Endothelial cell of umbilical vein (primary cell): ENCODE measurements at regions not wholly inside any gene's neighbourhood (a gene's known extent, or its start where the extent isn't known, plus 50 kb on each side); places are given as distances from the start of the nearest gene placed in this dataset.

ENCODE experiments used
- BruUV-seq: library from RNA; stranded (reverse); fragments of 400-500 nt; replicated peaks from 2 replicates; lab custom pipeline; 2021; lab: Mats Ljungman, UMichigan
- CTCF ChIA-PET: fragments of 300-600, 350-600 bp; sonication (Branson Sonifier 250); formaldehyde crosslinking; loops from one replicate; lab custom pipeline; 2021; ENCODE audit warnings: antibody characterized with exemption, inconsistent platforms; lab: Charles Lee
- POLR2A ChIA-PET: fragments of 300-600, 350-600 bp; sonication (Branson Sonifier 250); formaldehyde crosslinking; loops from one replicate; lab custom pipeline; 2021; ENCODE audit warnings: antibody characterized with exemption, inconsistent platforms; lab: Charles Lee
- DNase-seq: peaks from one replicate; pipeline ENCODE4 v3.0.0-alpha.2; 2011; ENCODE audit warnings: low read depth, low spot score
- FAIRE-seq: peaks from 2 replicates; lab custom pipeline; 2011; peaks lifted over from hg19 to GRCh38; lab: Jason Lieb, UNC
- H2AFZ ChIP-seq: 2 replicates; pipeline ENCODE4 v1.6.0; 2012; ENCODE audit warnings: low read depth, low read length, control low read depth, inconsistent platforms
- H3K27ac ChIP-seq: 2 replicates; pipeline ENCODE4 v1.5.1; 2011; ENCODE audit warnings: low read depth, mild to moderate bottlenecking, control low read depth, low read length, moderate library complexity; ENCODE audit not compliant: insufficient read depth
- H3K27me3 ChIP-seq, 2 experiments: 2 replicates each; pipeline versions ENCODE4 v1.6.0 to v1.6.1; 2011; ENCODE audit warnings: low read length in 2 of 2, mixed read lengths in 1 of 2; ENCODE audit not compliant: control insufficient read depth in 2 of 2, insufficient read depth in 2 of 2
- H3K36me3 ChIP-seq, 2 experiments: 2 replicates in 1 of 2; 3 replicates in 1 of 2; pipeline ENCODE4 v1.5.1; 2011; ENCODE audit warnings: low read length in 2 of 2, mild to moderate bottlenecking in 1 of 2, moderate library complexity in 1 of 2; ENCODE audit not compliant: control insufficient read depth in 2 of 2, insufficient read depth in 2 of 2; ENCODE audit errors: extremely low read depth in 1 of 2
- H3K4me1 ChIP-seq: 3 replicates; pipeline ENCODE4 v1.5.1; 2011; ENCODE audit warnings: mild to moderate bottlenecking, low read length; ENCODE audit not compliant: control insufficient read depth, insufficient read depth; ENCODE audit errors: extremely low read depth
- H3K4me2 ChIP-seq: 2 replicates; pipeline ENCODE4 v1.6.1; 2011; ENCODE audit warnings: low read length, control low read depth, mixed read lengths; ENCODE audit not compliant: insufficient read depth
- H3K4me3 ChIP-seq, 3 experiments: fragments of 200-600 bp in 1 of 3; sonication (generic), shearing (Covaris generic) in 1 of 3; replicated peaks in 1 of 3; 2 replicates each; pipeline ENCODE4 v1.5.1; 2011 to 2016; ENCODE audit warnings: control low read depth in 3 of 3, low read length in 3 of 3, mild to moderate bottlenecking in 2 of 3, inconsistent platforms in 1 of 3, low read depth in 1 of 3, moderate library complexity in 1 of 3; ENCODE audit not compliant: insufficient read depth in 1 of 3
- H3K79me2 ChIP-seq: 2 replicates; pipeline ENCODE4 v1.6.0; 2012; ENCODE audit warnings: low read length, inconsistent platforms; ENCODE audit not compliant: control insufficient read depth, insufficient read depth
- H3K9ac ChIP-seq: replicated peaks from 2 replicates; pipeline ENCODE3; 2011; ENCODE audit warnings: low read length, control low read depth; ENCODE audit not compliant: insufficient read depth; ENCODE audit errors: extremely low read depth
- H3K9me1 ChIP-seq: replicated peaks from 3 replicates; pipeline ENCODE4 v1.6.0; 2011; ENCODE audit warnings: mild to moderate bottlenecking, low read length; ENCODE audit not compliant: control insufficient read depth, insufficient read depth; ENCODE audit errors: extremely low read depth
- H3K9me3 ChIP-seq: replicated peaks from 2 replicates; pipeline ENCODE4 v1.5.1; 2012; ENCODE audit warnings: low read length, inconsistent platforms; ENCODE audit not compliant: control insufficient read depth, insufficient read depth
- H4K20me1 ChIP-seq: replicated peaks from 2 replicates; pipeline ENCODE3; 2011; ENCODE audit warnings: mild to moderate bottlenecking, low read length; ENCODE audit not compliant: control insufficient read depth, insufficient read depth; ENCODE audit errors: extremely low read depth
- CTCF ChIP-seq, 2 donors: IDR thresholded peaks; 1 replicate in 1 of 2; 2 replicates in 1 of 2; pipeline ENCODE4 v1.5.1; 2011; ENCODE audit warnings: low read length in 2 of 2, mild to moderate bottlenecking in 2 of 2, moderate library complexity in 2 of 2, control low read depth in 1 of 2, inconsistent platforms in 1 of 2, low read depth in 1 of 2; ENCODE audit not compliant: insufficient read depth in 1 of 2; ENCODE audit errors: extremely low read depth in 1 of 2
- EZH2 ChIP-seq: IDR thresholded peaks from 2 replicates; pipeline ENCODE4 v1.6.1; 2012; ENCODE audit warnings: borderline replicate concordance, low read depth, mild to moderate bottlenecking, moderate library complexity, low read length, inconsistent platforms; ENCODE audit not compliant: severe bottlenecking
- FOS ChIP-seq: IDR thresholded peaks from 2 replicates; pipeline ENCODE4 v1.6.1; 2011; ENCODE audit warnings: mild to moderate bottlenecking, low read length, moderate library complexity, borderline replicate concordance; ENCODE audit not compliant: insufficient read depth
- GATA2 ChIP-seq: IDR thresholded peaks from 2 replicates; pipeline ENCODE4 v1.7.0; 2011; ENCODE audit warnings: low read depth, mild to moderate bottlenecking, moderate library complexity, mixed read lengths, low read length; ENCODE audit not compliant: insufficient read length, insufficient read depth
- JUN ChIP-seq: IDR thresholded peaks from 2 replicates; pipeline ENCODE4 v1.6.1; 2011; ENCODE audit warnings: borderline replicate concordance, low read depth; ENCODE audit not compliant: insufficient read length, insufficient read depth
- MYC ChIP-seq: IDR thresholded peaks from one replicate; pipeline ENCODE4 v1.6.1; 2011; ENCODE audit warnings: mild to moderate bottlenecking, low read depth, low read length
- POLR2A ChIP-seq: IDR thresholded peaks from 2 replicates; pipeline ENCODE4 v1.6.1; 2012; ENCODE audit warnings: low read depth, mild to moderate bottlenecking, control low read depth, low read length
- POLR2AphosphoS5 ChIP-seq: IDR thresholded peaks from 2 replicates; pipeline ENCODE4 v1.6.1; 2012; ENCODE audit warnings: low read depth, mild to moderate bottlenecking, control low read depth, low read length, moderate library complexity; ENCODE audit not compliant: insufficient read depth
- dilution Hi-C: fragments of 300-500 bp; cut with MboI; formaldehyde crosslinking; loops from one replicate; pipeline ENCODE4 v1.15.0; 2019; ENCODE audit warnings: low sequenced_read_pairs; ENCODE audit not compliant: extremely low pct_ligation_motif_present
- intact Hi-C: fragments of 100-400 bp; cut with micrococcal nuclease; formaldehyde crosslinking; loops from one replicate; pipeline ENCODE4 v1.10.0; 2022

DNA sequence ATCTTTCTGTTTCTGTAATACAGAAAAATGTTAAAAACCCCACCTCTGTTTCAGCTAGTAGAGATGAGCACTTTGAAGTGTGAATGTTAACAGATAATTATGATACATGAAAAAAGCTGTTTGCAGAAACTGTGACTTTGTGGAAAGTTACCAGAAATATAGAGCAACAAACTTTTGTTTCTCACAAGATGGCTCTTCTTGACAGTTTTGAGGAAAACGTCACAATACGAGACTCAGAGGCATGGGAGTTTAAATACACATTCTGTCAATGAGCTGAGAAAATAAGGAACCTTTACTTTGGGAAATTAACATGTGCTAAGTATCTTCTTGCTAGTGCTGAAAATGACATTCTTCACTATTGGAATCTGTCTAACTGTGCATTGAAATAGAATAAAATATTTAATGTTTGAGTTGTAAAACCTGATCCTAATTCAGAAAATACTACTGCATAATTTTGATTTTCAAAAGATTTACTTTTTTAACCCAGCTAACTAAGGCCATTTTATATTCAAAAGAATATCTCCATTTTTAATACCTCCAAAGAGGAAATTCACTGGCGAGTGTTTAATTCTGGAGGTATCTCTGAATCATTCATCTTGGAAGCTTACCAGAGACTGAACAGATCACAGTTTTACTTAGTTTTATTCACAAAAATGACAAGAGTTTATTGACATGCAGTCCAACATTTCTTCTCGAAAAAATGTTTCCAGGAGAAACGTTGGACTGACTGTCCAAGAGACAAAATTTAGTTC lies 308.9 kb upstream of the LRFN5 start:
- ChIA-PET POLR2A (no interaction called here), CTCF (no interaction called here)

GRCh38 chr14:41295734-41296133 lies 310.9 kb upstream of the LRFN5 start:
- Histone ChIP-seq H3K27me3 (no peaks in the 10 kb centered on the region), H3K9ac (no peak overlapping the region), H3K36me3 (no peaks in the 10 kb centered on the region), H3K4me1 (no peaks in the 10 kb centered on the region), H3K4me2 (no peak overlapping the region), H3K9me1 (no peaks in the 10 kb centered on the region), H3K4me3 (no peak overlapping the region), H3K9me3 (peaks cover 3% of the 10 kb centered on the region), H2AFZ (no peak overlapping the region), H4K20me1 (no peaks in the 10 kb centered on the region), H3K27ac (no peak overlapping the region), H3K79me2 (no peaks in the 10 kb centered on the region)
- intact Hi-C loops (no loop called here), dilution Hi-C loops (no loop called here)
- no TSS peak for BruUV-seq
- FAIRE-seq (no peak), DNase-seq (no peak)
- CTCF ChIA-PET = no interaction called here
- no peak for TF ChIP-seq POLR2A
- no peak for TF ChIP-seq MYC
- no peak for TF ChIP-seq FOS
- no peak for TF ChIP-seq GATA2
- no peak for TF ChIP-seq POLR2AphosphoS5
- TF ChIP-seq EZH2 = no peak
- TF ChIP-seq JUN = no peak
- TF ChIP-seq CTCF (IDR thresholded peaks at IDR 0.05; ENCODE audit: extremely low read depth in 1 of 2, insufficient read depth in 1 of 2, low read depth in 1 of 2, low read length in 2 of 2) = no peak
- POLR2A ChIA-PET = no interaction called here

More for the DNA sequence above, 308.9 kb upstream of the LRFN5 start:
- Histone ChIP-seq H3K4me3 (no peak overlapping the region), H3K4me1 (no peaks in the 10 kb centered on the region), H3K4me2 (no peak overlapping the region), H3K9me1 (no peaks in the 10 kb centered on the region), H2AFZ (no peak overlapping the region), H3K36me3 (no peaks in the 10 kb centered on the region), H3K27ac (no peak overlapping the region), H3K79me2 (no peaks in the 10 kb centered on the region), H3K27me3 (no peaks in the 10 kb centered on the region), H3K9me3 (peaks cover 3% of the 10 kb centered on the region), H3K9ac (no peak overlapping the region), H4K20me1 (no peaks in the 10 kb centered on the region)
- FAIRE-seq (no peak), DNase-seq (no peak)
- intact Hi-C loops = no loop called here
- BruUV-seq = no TSS peak
- TF ChIP-seq POLR2AphosphoS5 (no peak), GATA2 (no peak), EZH2 (no peak), JUN (no peak)
- dilution Hi-C loops = no loop called here
